Endodermal cell (in vitro differentiated cells): ENCODE measurements at regions not wholly inside any gene's neighbourhood (a gene's known extent, or its start where the extent isn't known, plus 50 kb on each side); places are given as distances from the start of the nearest gene placed in this dataset.

ENCODE experiments used
- DNase-seq: peaks from one replicate; pipeline ENCODE4 v3.0.0-alpha.2; 2017
- H3K27ac ChIP-seq: 2 replicates; pipeline ENCODE4 v1.5.1; 2013; ENCODE audit warnings: mild to moderate bottlenecking, low read depth, low read length, moderate library complexity
- H3K27me3 ChIP-seq: 2 replicates; pipeline ENCODE4 v1.6.1; 2013; ENCODE audit warnings: mild to moderate bottlenecking, low read length, moderate library complexity; ENCODE audit not compliant: insufficient read depth, control insufficient read depth, poor library complexity, severe bottlenecking
- H3K36me3 ChIP-seq: 2 replicates; pipeline ENCODE4 v1.7.0; 2013; ENCODE audit warnings: mild to moderate bottlenecking, low read length, moderate library complexity; ENCODE audit not compliant: control insufficient read depth, insufficient read depth
- H3K4me1 ChIP-seq: one replicate; pipeline ENCODE4 v1.7.0; 2013; ENCODE audit warnings: low read length; ENCODE audit not compliant: control insufficient read depth, insufficient read depth
- H3K4me3 ChIP-seq: 2 replicates; pipeline ENCODE4 v1.5.1; 2013; ENCODE audit warnings: mild to moderate bottlenecking, low read length, moderate library complexity
- H3K9ac ChIP-seq: 2 replicates; pipeline ENCODE4 v1.6.1; 2013; ENCODE audit warnings: mild to moderate bottlenecking, low read length, moderate library complexity; ENCODE audit not compliant: poor library complexity, severe bottlenecking; ENCODE audit errors: extremely low read depth
- H3K9me3 ChIP-seq: 2 replicates; pipeline ENCODE4 v1.6.1; 2013; ENCODE audit warnings: mild to moderate bottlenecking, low read length, moderate library complexity; ENCODE audit not compliant: control insufficient read depth
- H3K27ac Mint-ChIP-seq: 2 replicates; pipeline ENCODE4 v1.8.0; 2020; ENCODE audit warnings: mixed read lengths
- H3K27me3 Mint-ChIP-seq: 2 replicates; pipeline ENCODE4 v1.8.0; 2021; ENCODE audit warnings: mild to moderate bottlenecking, mixed read lengths; ENCODE audit not compliant: insufficient read depth
- H3K36me3 Mint-ChIP-seq: 2 replicates; pipeline ENCODE4 v1.8.0; 2020; ENCODE audit warnings: low read depth, mixed read lengths
- H3K4me1 Mint-ChIP-seq: 2 replicates; pipeline ENCODE4 v1.8.0; 2020; ENCODE audit warnings: mixed read lengths
- H3K4me3 Mint-ChIP-seq: 2 replicates; pipeline ENCODE4 v1.8.0; 2020; ENCODE audit warnings: mild to moderate bottlenecking, moderate library complexity, mixed read lengths
- H3K9me3 Mint-ChIP-seq: 2 replicates; pipeline ENCODE4 v1.8.0; 2020; ENCODE audit warnings: mild to moderate bottlenecking, mixed read lengths
- CTCF ChIP-seq: fragments of 200-600 bp; sonication (generic); conservative IDR thresholded peaks from 2 replicates; pipeline ENCODE4 v1.5.0; 2021; ENCODE audit warnings: antibody characterized with exemption, mild to moderate bottlenecking
- WGBS, 2 experiments: methylation state at CpG; one replicate each; pipeline versions ENCODE4 v1.1.5 to v1.1.7; 2013; ENCODE audit warnings: missing lambda C conversion rate in 2 of 2, mixed read lengths in 1 of 2; ENCODE audit not compliant: insufficient coverage in 1 of 2, insufficient read length in 1 of 2; 5-methylcytosine and 5-hydroxymethylcytosine counted together

DNA sequence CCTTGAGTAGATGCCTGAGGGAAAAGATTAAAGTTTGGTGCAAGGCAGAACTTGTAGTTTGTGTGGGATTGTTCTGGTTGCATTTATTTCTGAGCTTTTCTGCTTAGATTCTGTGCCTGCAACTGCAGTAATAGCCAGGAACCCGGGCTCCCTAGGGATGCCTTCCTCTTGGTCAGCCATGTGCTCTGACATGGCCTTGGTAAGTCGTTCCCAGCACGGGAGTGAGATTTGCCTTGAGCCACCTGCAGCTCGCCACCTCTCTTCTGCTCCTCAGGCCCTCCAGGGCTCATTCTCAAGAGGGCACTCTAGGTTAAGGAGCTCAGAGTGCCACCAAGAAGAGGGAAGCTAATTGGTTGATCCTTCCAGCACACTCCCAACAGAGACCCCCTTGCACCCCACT is 350.6 kb upstream of the MKI67 start:
- no peak overlapping the region for H3K4me3 Mint-ChIP-seq
- Histone ChIP-seq H3K4me1 (no peaks in the 10 kb centered on the region), H3K4me3 (no peak overlapping the region), H3K36me3 (no peaks in the 10 kb centered on the region), H3K27me3 (no peaks in the 10 kb centered on the region), H3K9ac (no peak overlapping the region), H3K27ac (no peak overlapping the region), H3K9me3 (no peaks in the 10 kb centered on the region)
- H3K27me3 Mint-ChIP-seq = no peaks in the 10 kb centered on the region
- H3K27ac Mint-ChIP-seq = no peak overlapping the region
- H3K9me3 Mint-ChIP-seq = no peaks in the 10 kb centered on the region
- no peak for DNase-seq
- 86 to 100% methylated on average over 1 to 4 of the region's 4 CpGs for WGBS, 2 experiments
- no peaks in the 10 kb centered on the region for H3K4me1 Mint-ChIP-seq
- no peaks in the 10 kb centered on the region for H3K36me3 Mint-ChIP-seq
- TF ChIP-seq CTCF = no peak

DNA sequence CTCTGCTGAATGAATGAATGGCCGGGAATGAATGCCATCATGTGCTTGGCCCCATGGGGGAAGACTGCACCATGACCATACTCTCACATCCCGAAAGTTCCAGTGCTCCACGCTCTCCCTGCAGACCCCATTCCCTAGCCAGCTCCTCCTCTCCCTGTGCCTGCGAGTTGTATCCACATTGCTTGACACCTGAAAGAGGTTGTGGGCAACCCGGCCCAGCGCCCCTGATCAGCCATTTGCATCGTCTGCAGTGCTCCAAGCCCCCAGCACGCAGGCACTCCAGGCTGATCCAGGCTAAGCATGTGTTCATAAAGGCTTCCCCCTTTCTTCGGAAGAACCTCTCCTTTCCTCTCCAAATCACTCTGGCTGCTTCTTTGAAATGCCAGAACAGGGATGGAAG is 354.4 kb upstream of the MKI67 start:
- H3K27ac Mint-ChIP-seq = no peak overlapping the region
- H3K4me3 Mint-ChIP-seq = no peak overlapping the region
- 92 to 93% methylated on average over 3 to 9 of the region's 9 CpGs for WGBS, 2 experiments
- H3K4me1 Mint-ChIP-seq = peaks cover 5% of the 10 kb centered on the region
- Histone ChIP-seq H3K9ac (no peak overlapping the region), H3K9me3 (no peaks in the 10 kb centered on the region), H3K36me3 (no peaks in the 10 kb centered on the region), H3K4me3 (no peak overlapping the region), H3K4me1 (no peaks in the 10 kb centered on the region), H3K27me3 (no peaks in the 10 kb centered on the region), H3K27ac (no peak overlapping the region)
- no peak for DNase-seq
- no peaks in the 10 kb centered on the region for H3K9me3 Mint-ChIP-seq
- no peak for TF ChIP-seq CTCF
- H3K36me3 Mint-ChIP-seq = no peaks in the 10 kb centered on the region
- H3K27me3 Mint-ChIP-seq = no peaks in the 10 kb centered on the region

GRCh38 chr10:128481152-128481840 is 355.1 kb upstream of the MKI67 start:
- Histone ChIP-seq H3K4me1 (no peaks in the 10 kb centered on the region), H3K4me3 (no peak overlapping the region), H3K27ac (no peak overlapping the region), H3K36me3 (no peaks in the 10 kb centered on the region), H3K27me3 (no peaks in the 10 kb centered on the region), H3K9me3 (no peaks in the 10 kb centered on the region), H3K9ac (no peak overlapping the region)
- H3K4me3 Mint-ChIP-seq = no peak overlapping the region
- H3K9me3 Mint-ChIP-seq = no peaks in the 10 kb centered on the region
- 82 to 89% methylated on average over 11 to 21 of the region's 21 CpGs for WGBS, 2 experiments
- TF ChIP-seq CTCF = no peak
- H3K36me3 Mint-ChIP-seq = no peaks in the 10 kb centered on the region
- peaks cover 5% of the 10 kb centered on the region for H3K4me1 Mint-ChIP-seq
- DNase-seq = no peak
- H3K27me3 Mint-ChIP-seq = no peaks in the 10 kb centered on the region
- H3K27ac Mint-ChIP-seq = no peak overlapping the region
